GM21515 (cell line): ENCODE measurements at regions not wholly inside any gene's neighbourhood (a gene's known extent, or its start where the extent isn't known, plus 50 kb on each side); places are given as distances from the start of the nearest gene placed in this dataset.
"Not testable (repeated sequence)": the region's sequence is repeated elsewhere in the genome, so short reads cannot be mapped to it uniquely, and the experiment has no call there.

Source experiments
- ATAC-seq: cut with Tn5 transposase; IDR thresholded peaks from one replicate; pipeline ENCODE4 v1.9.1; 2021; ENCODE audit not compliant: unreplicated experiment

DNA sequence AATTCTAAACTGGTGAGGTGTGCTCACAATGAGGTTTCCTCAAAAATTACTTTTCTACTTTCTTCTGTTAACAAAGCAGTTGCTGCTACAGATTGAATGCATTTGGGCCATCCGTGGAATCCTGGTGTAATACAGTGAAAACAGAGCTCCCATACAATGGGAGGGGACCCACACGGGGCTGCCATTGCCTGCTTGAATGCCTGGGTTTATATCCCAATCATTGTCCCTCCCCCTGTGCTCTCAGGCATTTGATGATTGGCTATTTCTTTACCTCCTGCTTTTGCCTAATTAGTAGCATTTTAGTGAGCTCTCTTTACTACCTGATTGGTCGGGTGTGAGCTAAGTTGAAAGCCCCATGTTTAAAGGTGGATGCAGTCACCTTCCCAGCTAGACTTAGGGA lies 52.9 kb upstream of the CSF1 start:
- ATAC-seq = not testable (repeated sequence)

- ATAC-seq = not testable (repeated sequence)
These were observed 54.7 kb upstream of the CSF1 start for GRCh38 chr1:109855986-109856385.

GRCh38 chr1:109853972-109854371 lies 56.7 kb upstream of the CSF1 start:
- not testable (repeated sequence) for ATAC-seq

- ATAC-seq = not testable (repeated sequence)
These were observed 58.2 kb upstream of the CSF1 start for GRCh38 chr1:109852221-109853015.

DNA sequence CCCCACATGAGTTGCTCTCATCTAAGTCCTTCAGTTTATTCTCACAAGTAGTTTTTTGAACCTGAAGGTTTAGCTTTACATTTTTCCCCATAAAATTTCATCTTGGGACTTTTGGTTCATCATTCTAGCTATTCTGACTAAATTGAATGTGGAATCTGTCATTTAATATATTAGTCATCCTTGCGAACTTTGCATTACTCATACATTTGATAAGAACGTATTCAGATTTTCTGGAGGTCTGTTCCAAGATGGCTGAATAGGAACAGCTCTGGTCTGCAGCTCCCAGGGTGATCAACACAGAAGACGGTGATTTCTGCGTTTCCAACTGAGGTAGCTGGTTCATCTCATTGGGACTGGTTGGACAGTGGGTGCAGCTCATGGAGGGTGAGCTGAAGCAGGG lies 59.8 kb upstream of the CSF1 start:
- no peak for ATAC-seq

GRCh38 chr1:109850194-109850593 lies 60.5 kb upstream of the CSF1 start:
- no peak for ATAC-seq

DNA sequence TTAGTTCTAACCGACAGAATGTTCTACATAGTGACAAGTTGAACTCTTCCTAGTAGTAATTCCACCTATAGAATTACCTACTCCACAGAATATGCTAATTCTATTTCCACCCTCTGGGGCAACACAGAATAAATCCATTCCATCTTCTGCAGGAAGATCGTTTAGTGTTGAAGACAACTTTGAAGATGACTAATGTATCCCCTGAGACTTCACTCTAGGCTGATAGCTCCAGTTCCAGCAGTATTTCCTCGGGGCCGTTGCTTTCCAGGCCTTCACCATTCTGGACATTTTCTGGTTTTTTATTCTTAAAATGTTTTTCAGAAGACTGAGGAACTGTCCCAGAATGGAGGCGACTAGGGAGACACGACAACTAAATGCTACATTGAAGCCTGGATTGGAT lies 61.0 kb upstream of the CSF1 start:
- ATAC-seq = no peak

DNA sequence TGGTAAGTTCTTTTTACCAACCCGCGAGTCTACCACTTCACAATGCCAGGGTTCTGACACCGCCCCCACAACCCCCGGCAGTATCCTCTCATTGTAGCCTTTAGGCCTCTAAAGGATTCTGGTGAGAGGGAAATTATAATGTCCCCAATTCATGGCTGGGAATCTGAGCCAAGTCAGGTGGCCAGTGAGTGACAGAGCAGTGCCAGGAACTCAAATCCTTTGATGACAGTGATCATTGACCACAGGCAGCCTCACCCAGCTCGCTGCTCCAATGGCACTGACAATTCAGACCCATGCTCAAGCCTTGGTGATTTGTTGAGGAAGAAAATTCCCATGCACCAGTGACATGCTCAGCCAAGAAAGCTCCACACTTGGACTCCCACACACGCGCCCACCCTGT lies 63.4 kb upstream of the CSF1 start:
- ATAC-seq = no peak

DNA sequence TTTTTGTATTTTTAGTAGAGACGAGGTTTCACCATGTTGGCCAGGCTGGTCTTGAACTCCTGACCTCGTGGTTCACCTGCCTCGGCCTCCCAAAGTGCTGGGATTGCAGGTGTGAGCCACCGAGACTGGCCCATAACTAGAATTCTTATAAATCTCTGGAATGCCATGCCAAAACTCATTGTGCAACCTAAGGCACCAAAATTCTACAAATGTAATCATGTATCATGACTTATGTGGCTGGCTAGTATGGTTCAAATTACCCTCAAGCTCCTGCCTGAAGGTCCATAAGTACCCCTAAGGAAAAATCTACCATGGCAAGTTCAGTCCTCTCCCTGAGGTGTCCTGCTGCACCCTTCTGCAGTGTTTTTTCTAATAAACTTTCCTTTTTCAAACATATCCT lies 63.8 kb upstream of the CSF1 start:
- no peak for ATAC-seq

GRCh38 chr1:109846162-109846561 lies 64.5 kb upstream of the CSF1 start:
- no peak for ATAC-seq

- ATAC-seq = no peak
These were observed 65.0 kb upstream of the CSF1 start for GRCh38 chr1:109845658-109846057.

GRCh38 chr1:109844609-109845008 lies 66.0 kb upstream of the CSF1 start:
- no peak for ATAC-seq

GRCh38 chr1:109840011-109840629 lies 70.5 kb upstream of the CSF1 start:
- ATAC-seq = no peak

DNA sequence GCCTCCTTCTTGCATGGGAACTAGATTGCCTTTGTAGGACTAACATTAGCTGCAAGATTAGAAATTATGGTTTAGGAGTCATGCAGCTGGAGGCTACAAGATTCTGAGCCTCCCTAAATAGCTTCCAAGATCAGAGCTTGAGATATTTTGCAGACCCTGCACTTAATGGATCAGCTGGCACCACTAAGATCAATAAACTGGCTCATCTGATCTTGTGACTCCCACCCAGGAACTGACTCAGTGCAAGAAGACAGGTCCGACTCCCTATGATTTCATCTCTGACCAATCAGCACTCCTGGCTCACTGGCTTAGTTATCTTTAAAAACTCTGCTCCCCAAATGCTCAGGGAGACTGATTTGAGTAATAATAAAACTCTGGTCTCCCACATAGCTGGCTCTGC lies 71.4 kb upstream of the CSF1 start:
- not testable (repeated sequence) for ATAC-seq

GRCh38 chr1:109838838-109839240 lies 71.8 kb upstream of the CSF1 start:
- no peak for ATAC-seq

GRCh38 chr1:109837852-109838570 lies 72.6 kb upstream of the CSF1 start:
- ATAC-seq = no peak

GRCh38 chr1:109835645-109836044 lies 71.9 kb upstream of the EPS8L3 start:
- not testable (repeated sequence) for ATAC-seq

DNA sequence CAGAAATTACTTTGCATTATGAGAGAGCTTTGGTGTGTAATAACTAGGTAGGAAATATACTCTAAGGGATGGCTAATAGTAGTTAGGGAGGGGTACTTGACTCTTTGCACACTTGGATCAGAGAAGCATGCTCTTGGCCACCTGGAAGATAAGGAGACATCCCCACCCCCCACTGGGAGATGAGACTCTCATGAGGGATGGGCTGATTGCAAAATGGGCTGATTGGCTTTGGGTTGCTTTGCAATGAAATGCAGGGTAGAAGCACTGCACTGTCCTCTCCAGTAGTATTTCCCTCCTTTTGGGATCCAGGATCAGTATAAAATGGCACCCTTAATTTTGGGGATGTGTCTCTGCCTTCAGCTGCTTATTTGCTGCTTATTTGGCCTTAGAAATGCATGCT lies 71.2 kb upstream of the EPS8L3 start:
- ATAC-seq = no peak

DNA sequence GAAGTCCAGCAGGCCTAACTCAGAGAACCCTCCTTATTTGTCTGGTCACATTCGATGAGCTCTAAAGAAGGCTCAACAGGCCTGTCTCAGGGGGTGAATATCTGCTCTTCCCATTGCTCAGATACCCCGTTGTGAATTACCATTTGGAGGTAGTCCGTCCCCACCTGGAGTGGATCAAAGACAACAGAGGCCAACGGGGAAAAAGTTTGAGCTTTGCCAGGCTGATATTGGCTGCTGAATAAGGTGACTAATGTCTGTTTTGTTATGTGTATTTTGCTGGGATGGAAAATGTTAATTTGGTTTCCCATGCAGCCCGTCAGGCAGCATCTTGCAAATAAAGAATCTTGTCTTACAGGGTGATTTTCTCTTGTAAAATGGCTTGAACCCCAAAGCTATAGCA lies 69.2 kb upstream of the EPS8L3 start:
- ATAC-seq = no peak

DNA sequence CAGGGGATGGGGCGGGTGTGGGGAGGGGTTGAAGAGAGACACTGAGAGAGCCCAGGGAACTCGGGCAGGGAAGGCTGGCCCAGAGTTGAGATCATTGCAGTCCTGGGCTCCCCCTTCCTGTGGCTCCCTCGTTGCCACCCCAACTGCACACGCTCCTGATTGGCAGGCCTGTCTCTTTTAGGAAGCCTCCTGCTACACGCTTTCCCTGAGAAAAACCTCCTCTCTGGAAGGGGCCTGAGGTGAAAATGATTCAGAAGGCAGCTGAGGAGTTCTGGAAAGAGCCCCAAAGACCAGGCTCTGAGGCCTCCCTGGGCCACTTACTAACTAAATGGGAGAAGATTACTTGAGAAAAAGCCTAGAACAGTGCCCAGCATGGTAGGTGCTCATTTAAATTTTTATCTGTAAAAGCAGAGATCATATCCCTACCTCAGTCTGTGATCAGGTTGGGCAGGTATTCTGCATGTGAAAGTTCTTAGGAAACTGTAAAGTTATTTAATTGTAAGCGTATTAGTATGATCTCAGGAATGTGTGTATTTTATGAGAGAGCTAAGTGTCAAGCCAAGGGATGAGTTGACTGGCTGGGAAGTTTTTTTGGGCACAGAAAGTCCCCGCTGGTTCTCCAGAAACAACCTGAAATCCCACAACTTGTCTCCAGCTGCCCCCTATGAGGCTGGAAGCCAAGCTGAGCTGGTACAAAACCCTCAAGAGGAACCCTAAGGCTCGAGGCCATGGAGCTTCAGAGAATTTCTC lies 65.2 kb upstream of the EPS8L3 start:
- no peak for ATAC-seq

GRCh38 chr1:109827986-109828385 lies 64.3 kb upstream of the EPS8L3 start:
- no peak for ATAC-seq
